HG02642 (cell line): ENCODE measurements at regions not wholly inside any gene's neighbourhood (a gene's known extent, or its start where the extent isn't known, plus 50 kb on each side); places are given as distances from the start of the nearest gene placed in this dataset.

ENCODE experiments used
- ATAC-seq: cut with Tn5 transposase; IDR thresholded peaks from one replicate; pipeline ENCODE4 v1.9.1; 2021; ENCODE audit warnings: mild to moderate bottlenecking; ENCODE audit not compliant: unreplicated experiment, poor library complexity

DNA sequence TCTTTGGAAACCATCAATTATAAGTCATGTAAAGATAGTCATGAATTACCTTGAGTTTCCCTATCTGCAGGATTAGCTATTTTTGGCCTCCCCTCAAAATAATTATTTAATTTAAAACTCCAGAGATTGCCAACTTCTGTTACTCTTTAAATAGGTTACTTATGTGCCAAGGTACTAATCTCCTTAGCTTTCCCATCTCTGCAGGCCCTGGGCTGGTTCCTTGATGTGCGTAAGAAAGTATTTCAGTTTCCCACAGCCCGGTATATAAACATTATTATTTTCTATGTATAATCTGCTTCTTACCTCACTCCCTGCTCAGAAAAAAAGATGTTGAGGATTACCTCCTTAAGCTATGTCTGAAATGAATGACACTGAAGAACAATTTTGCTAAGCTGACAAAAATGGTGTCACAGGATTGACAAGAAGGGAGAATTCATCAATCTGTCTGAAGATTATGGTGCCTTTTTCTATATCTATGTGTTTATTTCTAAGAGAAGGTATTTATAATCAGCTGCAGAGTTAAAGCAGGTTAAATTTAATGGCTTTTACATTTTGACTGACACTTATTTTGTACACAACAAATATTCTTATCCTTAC lies 1697.2 kb upstream of the PCDH20 start:
- no peak for ATAC-seq

DNA sequence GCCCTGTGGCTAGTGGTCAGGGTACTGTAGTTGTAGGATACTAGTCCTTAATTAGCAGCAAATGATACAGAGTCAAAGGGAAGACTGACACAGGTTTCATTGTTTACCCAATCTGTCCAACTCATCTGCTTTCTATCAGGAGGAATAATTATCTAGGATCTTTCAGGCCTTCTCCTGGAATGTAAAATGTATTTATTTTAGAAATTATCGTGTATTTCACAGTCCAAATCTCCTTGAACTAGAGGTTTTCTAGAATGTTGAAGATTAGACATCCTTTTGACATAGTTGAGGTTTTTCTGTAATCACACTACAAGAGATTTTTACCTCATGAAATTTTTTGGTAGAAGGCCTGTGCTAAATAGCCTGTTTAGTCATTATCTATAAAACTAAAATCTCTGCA lies 1694.8 kb upstream of the PCDH20 start:
- no peak for ATAC-seq

DNA sequence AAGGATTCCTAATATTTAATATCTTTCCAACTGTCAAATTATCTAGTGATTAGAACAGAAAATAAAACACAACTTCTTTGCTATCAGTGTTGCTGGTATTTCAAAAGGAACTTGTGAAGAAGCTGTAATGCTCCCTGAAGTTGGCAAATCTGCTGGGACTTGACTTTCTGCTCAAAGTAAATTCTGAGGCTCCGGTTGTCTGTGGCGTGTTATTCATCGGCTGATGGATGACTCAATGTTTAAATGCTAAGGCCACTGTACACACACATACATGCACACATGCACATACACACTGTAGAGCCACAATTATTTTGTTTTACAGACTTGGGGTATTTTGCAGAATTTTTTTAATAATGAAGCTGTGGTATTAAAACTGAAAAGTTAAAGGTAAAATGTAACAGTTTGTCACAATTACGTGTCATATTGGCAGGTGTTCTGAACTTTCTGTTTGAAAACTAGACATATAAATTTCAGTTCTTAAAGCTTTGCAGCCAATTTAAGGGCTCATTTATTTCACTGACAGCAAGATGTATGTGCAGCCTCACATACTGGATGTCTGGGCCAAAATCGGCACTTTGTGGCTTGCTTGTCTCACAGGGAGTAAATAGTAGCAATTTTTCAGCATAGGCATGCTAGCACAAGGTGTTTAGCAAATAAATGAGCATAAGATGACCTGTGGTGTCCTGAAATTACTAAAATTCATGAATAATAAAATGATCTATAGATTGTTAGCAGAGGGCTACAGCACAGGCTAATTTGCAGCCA lies 1691.7 kb upstream of the PCDH20 start:
- no peak for ATAC-seq

DNA sequence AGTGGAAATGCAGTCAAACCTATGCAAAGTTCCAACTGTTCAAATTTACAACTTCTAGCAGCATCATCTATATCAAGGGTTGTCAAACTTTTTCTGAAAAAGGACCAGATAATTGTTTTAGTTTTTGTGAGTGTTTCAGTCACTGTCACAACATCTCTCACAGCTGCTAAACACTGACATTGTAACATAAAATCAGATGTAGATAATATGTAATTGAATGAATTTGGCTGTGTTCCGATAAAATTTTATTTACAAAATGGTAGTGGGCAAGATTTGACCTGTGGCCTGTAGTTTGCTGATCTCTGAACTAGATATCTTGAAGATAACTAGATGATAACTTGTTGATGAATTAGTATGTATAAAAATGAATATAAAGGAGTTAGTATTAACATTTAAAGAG lies 1679.1 kb upstream of the PCDH20 start:
- no peak for ATAC-seq

DNA sequence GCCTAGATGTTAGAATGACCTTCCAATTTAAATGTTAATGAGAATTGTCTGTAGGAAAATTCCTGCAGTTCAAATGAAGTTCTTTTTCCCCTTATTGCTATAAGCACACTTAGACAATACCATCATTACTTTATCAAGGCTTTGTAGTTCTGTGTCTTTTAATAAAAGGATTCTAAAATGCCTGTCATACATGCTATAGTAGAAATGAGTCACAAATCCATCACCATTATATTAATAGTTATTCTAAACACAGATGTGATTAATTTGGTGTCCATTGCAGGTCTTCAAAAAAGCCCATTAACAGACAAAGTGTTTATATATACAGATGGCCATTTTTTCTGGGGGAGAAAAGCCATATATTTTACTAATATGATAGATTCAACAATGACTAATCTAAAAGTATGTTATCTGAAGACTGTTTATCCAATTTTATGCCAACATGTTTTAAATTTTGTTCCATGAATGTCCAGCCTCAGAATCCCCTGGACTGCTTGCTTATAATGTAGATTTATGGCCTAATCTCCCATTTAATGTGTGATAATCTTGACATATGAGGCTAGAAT lies 1678.3 kb upstream of the PCDH20 start:
- ATAC-seq: no peak

DNA sequence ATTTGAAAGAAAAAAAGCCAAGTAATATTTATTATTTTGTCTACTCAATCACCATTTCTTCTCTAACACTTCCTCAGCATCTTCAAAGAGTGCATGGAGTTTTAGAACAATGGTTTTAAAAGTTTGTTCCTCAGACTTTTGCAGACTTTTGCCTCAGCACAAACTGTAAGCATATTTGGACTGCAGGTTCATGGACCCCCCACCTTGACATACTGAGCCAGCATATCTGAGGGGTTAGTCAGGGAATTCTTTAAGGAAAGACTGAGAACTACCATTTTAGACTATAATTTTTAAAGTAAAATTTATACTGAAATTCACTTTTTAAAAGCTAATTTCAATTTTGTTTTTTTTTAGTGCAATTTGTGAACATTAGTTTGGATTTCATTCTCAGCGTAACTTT lies 1676.8 kb upstream of the PCDH20 start:
- no peak for ATAC-seq

DNA sequence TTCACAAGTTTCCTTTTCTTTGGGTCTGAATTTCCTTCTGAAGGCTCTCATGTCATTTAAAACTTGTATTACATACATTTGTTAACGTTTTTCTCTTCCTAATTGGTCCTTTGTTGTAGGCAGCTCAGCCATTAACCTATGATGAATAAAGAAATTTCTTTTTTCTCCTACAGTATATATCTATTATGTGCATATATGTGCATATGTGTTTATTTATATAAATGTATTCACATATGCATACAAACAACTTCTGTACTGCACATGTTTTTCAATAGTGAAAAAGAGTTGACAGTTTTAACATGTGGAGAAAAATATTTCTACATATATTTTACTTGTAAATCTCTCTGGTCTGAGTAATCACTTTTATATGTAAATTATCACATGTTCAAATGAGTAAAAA lies 1674.9 kb upstream of the PCDH20 start:
- ATAC-seq: no peak

DNA sequence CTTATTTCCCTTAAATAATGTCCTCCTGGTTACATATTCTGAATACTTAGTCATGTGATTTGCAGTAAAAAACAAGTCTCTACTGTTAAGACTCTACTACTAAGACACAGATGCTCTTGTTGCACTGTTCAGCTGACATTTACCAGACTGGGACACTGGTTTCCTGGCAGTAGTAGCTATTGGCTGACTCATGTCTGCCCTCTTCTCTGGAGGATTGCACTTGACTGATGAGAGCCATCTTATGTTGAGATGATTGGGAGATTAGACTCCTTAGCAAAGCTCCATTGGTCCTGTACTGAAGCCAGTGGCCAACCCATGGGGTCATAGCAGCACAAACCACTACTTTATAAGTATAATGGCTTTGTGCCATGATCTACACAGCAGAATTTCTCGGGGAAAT lies 1672.6 kb upstream of the PCDH20 start:
- no peak for ATAC-seq

DNA sequence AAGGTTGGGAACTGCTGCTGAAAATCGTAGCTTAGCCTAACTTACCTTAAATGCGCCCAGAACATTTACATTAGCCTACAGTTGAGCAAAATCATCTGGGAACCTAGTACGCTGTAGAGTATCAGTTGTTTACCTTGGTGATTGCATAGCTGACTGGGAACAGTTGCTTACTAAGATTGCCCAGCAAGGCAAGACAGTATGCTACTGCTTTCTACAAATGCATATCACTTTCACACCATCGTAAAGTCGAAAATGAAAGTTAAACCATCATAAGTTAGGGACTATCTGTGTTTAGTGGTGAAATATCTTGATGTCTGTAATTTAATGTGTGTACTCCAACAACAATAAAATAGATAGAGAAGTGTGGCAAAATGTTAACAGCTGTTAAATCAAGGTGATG lies 1670.6 kb upstream of the PCDH20 start:
- no peak for ATAC-seq

DNA sequence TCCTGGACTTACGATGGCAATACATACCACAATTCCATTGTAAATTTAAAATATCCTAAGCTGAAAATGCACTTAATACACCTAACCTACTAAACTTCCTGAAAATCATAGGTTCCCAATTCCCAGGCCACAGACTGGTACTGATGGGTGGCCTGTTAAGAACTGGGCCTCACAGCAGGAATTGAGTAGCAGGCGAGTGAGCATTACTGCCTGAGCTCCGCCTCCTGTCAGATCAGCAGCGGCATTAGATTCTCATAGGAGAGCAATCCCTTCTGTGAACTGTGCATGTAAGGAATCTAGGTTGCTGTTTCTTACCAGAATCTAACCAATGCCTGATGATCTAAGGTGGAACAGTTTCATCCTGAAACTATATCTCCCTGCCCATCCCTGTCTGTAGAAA lies 1670.2 kb upstream of the PCDH20 start:
- ATAC-seq: no peak

DNA sequence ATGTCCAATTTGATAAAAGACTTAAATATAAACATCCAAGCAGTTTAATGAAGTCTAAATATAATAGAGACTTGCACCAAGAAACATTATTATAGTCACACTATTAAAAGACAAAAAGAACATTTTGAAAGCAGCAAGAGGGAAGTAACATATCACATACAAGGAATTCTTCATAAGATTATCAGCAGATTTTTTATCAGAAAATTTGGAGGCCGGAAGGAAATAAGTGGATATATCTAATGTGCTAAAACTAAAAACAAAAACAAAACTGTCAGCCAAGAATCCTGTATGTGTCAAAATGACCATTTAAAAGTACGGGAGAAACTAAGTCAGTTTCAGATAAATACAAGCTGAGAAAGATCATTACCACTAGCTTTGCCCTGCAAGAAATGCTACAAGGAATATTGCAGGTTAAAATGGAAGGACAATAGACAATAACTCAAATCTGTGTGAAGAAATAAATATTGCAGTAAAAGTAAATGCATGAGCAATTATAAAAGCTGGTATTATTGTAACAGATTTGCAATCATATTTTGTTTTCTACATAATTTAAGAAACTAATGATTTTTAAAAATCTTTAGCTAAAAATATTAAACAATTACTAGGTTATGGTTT lies 1665.9 kb upstream of the PCDH20 start:
- no peak for ATAC-seq

DNA sequence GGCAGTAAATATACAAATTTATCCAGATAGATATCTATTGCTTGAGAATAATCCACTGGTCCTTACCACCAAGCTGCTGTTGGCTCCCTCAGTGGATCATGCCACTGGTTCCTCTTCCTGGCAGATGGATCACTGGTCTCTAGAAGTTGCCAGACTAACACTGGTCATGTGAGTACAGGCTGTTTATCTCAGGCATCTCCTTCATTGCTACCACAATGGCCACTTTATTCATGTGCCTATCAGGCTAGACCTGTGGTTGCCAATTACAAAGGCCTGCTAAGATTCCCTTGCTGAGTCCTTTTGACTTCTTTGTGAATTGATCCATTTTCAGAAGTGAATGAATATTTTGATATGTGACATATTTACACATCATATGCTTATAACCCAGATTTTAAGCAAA lies 1659.5 kb upstream of the PCDH20 start:
- no peak for ATAC-seq

DNA sequence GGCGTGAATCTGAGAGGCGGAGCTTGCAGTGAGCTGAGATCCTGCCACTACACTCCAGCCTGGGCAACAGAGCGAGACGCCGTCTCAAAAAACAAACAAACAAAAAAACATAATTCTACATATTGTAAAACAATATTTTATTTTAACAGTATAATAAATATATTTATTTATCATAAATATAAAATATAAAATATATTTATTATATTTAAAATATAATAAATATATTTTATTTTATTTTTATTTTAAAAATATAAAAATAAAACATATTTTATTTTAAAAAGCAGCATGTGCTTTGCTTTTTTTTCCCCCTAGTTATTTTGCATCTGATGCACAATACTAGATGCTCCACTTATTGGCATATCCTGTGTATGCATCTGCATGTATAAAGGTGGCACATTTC lies 1634.6 kb upstream of the PCDH20 start:
- ATAC-seq: no peak

DNA sequence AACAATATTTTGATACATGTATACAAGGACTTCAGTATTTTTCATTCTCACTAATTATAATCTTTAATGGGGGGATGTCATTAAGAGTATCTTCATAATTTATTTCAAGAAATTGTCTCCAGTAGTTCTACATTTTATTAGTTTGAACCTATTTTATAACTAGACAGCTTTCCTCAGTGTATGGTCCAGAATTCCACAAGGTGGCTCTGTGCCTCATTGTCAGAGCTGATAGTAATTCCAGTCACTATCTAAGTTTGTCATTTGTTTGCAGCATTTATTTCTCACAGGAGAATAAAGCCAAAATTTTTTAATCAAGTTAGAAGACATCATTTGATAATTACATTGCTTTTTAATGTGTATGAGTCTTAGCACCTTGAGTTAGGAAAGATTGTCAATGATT lies 1633.0 kb upstream of the PCDH20 start:
- no peak for ATAC-seq

DNA sequence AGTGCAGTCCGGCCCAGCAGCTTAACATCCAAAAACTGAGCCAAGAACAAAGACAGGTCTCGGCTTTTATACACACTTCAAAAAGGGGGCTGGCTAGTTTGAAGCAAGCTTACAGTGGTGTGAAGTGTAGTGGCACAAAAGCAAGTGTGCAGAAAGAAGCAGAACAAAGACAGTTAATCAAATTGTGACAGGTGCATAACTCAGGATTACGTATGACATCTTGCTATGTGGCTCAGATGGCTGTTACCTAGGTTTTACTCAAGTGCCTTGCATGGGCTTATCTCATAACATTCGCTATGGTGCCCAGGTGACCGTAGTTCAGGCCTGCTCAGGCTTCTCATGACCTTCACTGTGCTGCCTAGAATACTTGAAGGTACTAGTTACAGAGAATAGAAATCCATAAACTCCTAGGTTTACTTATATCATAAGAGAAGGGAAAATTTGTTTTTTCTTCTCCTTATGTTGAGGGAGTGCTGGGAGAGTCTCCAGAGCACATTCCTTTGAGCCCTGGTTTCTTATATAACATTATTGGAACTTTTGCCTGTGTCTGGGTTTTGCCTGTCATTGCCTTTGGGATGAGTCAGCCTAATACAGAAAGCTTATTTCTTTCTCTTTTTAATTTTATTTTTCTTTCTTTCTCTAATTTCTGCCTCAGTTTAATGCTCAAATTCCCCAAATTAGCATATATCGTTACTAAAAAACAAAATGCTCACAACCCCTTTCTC lies 1629.1 kb upstream of the PCDH20 start:
- ATAC-seq: no peak

DNA sequence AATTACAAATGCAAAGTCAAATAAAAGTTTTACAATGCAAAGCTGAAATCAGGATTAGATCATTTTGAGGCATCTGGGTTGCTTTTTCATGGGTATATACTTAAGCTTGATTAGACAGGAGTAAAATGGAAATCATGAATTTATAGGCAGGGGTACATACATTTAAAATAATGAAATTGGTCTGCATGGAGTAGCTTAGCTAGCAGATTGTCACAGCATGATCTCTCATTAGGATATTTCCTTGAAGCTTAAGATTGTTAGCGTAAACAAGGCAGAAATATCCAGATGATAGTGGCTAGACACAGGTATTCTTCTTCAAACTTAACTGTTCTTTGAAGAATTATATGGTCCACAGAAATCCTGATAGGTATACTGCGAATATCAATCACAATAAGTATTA lies 1627.0 kb upstream of the PCDH20 start:
- ATAC-seq: no peak

DNA sequence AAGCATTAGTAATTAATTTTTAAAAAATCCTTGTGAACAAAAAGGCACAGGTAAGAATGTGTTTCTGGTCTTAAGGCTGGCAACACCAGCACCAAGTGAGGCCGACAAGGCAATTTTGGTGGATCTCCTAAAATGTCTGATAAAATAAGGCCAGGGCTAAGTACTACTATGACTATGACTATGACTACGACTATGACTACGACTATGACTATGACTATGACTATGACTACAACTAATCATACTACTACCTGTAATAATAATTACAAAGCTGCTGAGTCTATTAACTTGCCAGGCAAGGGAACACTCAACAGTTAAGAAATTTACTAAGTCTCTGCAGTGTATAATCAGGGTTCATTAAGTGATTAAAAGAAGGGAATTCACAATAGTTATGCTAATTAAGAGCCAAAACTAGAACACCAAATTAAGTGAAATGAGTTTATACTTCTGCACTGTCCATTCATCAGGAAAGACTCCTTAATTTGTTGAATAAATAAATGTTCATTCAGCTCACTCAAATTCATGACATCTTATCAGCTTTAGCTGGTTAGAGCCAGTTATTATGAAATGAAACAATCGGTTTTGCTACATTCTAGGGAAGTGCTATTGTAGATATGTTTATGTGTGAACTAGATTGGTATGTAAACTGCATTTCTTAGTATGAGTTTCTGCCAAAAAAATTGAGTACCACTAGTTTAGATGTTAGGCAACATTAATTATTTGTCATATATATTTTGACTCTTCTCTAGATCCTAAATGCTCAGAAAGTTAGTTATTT lies 1626.2 kb upstream of the PCDH20 start:
- no peak for ATAC-seq

DNA sequence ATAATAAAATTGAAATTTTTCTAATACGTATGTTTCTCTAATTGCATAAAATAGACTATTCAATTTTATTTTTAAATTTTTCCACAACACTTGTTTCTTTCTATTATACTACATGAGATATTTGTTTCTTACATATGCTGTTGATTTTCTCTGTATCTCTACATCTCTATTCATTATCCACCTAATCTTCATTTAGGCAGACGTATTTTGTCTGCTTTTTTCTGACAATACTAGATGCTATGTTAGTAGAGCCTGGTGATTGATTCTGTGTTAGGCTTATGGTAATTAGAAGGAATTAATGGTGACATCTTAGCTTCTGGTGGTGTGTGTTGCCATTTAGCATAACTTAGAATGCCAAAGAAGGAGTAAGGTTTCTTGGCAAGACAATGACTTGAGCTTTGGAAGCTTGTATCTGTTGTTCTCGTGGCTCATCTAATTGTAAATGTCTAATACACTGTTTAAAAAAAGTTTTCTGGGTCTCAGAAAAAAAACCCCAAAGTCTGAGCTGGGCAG lies 1610.7 kb upstream of the PCDH20 start:
- ATAC-seq: no peak

DNA sequence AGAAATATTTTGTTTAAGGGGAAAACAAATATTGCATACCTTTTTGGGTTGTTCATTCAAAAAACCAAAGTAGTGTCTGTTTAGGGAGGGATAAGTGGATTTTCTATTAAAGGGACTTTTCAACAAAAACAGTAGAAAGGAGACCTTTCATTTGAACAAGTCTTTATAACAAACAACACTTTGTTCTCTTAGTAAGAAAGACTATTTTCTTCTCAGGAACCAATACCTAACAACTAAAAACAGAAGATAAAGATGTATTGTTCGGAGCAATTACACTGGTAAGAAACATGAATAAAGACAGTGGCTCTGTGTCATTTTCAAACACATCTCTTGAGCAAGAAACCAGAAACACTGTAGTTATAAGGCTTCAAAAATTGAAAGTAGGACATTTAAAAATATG lies 1610.1 kb upstream of the PCDH20 start:
- no peak for ATAC-seq

DNA sequence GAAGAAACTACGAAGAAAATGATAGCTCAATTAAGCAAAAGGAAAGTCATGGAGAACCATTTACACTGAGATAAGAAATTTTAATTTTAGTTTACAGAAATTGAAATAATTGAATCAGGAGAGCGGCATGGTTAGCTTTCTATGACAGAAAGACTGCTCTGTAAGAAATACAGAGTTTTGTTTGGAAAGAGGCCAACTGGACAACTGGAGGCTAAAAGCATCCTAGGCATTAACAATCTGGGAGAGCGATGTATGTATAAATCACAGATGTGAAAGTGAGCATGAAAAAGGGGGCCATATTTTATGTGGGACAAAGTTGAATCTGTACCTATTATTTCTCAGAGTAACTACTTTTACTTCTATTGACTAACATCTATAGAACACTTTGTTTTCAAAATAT lies 1608.8 kb upstream of the PCDH20 start:
- ATAC-seq: no peak
